Neural cell (in vitro differentiated cells): ENCODE measurements at regions not wholly inside any gene's neighbourhood (a gene's known extent, or its start where the extent isn't known, plus 50 kb on each side); places are given as distances from the start of the nearest gene placed in this dataset.

Experiments
- POLR2AphosphoS5 ChIP-seq: IDR thresholded peaks from 2 replicates; pipeline ENCODE4 v1.6.1; 2012
- TF ChIP-seq, protein P1 (sequence below): fragments of 450-650 bp; IDR thresholded peaks from 2 replicates; pipeline ENCODE4 v1.5.1; 2014; ENCODE audit warnings: antibody characterized with exemption, mild to moderate bottlenecking, moderate library complexity; ENCODE audit not compliant: poor library complexity, severe bottlenecking

DNA sequence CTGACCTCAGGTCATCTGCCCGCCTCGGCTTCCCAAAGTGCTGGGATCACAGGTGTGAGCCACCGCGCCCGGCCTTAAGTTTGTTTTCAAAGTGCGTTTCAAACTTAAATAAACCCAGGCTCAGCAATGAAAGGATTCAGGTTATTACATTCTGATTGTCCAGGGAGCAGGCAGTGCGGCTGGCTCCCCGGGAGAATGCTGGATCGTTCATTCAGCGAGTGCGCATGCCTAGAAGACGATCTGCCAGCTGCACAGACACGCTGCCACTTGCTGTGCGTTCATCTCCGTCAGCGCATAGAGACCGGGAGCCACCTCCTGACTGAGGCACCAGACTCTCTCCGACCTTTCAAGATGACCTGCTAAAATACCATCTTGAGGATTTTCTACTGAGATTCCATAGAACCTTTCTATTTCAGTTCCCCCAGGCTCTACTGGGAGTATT lies 163.9 kb upstream of the ZNF217 start:
- no peak for TF ChIP-seq POLR2AphosphoS5
- TF ChIP-seq, protein P1, sequence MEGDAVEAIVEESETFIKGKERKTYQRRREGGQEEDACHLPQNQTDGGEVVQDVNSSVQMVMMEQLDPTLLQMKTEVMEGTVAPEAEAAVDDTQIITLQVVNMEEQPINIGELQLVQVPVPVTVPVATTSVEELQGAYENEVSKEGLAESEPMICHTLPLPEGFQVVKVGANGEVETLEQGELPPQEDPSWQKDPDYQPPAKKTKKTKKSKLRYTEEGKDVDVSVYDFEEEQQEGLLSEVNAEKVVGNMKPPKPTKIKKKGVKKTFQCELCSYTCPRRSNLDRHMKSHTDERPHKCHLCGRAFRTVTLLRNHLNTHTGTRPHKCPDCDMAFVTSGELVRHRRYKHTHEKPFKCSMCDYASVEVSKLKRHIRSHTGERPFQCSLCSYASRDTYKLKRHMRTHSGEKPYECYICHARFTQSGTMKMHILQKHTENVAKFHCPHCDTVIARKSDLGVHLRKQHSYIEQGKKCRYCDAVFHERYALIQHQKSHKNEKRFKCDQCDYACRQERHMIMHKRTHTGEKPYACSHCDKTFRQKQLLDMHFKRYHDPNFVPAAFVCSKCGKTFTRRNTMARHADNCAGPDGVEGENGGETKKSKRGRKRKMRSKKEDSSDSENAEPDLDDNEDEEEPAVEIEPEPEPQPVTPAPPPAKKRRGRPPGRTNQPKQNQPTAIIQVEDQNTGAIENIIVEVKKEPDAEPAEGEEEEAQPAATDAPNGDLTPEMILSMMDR, result no peak
